Right lobe of liver (tissue), 6 donors: ENCODE measurements at regions not wholly inside any gene's neighbourhood (a gene's known extent, or its start where the extent isn't known, plus 50 kb on each side); places are given as distances from the start of the nearest gene placed in this dataset.

Experiments
- ATAC-seq, 4 donors: fragments of 200-7000 bp; cut with Tn5 transposase; one replicate each; pipeline ENCODE4 v1.9.1; 2020; ENCODE audit warnings: mild to moderate bottlenecking in 4 of 4, moderate library complexity in 4 of 4
- DNase-seq, 3 donors: peaks; one replicate each; pipeline ENCODE4 v3.0.0-alpha.2; 2020
- H3K27ac ChIP-seq, 3 donors: fragments of 200-600 bp; one replicate each; pipeline ENCODE4 v1.8.0; 2022
- H3K27me3 ChIP-seq, 2 donors: fragments of 200-600 bp; one replicate each; pipeline ENCODE4 v1.8.0; 2022
- H3K36me3 ChIP-seq, 4 donors: fragments of 200-600 bp; sonication (generic) in 1 of 4; one replicate each; pipeline versions ENCODE4 v1.5.1 to v1.8.0; 2017 to 2022; ENCODE audit warnings: control low read depth in 1 of 4
- H3K4me1 ChIP-seq, 4 donors: fragments of 200-600 bp; sonication (generic) in 1 of 4; one replicate each; pipeline versions ENCODE4 v1.5.1 to v1.8.0; 2017 to 2022; ENCODE audit warnings: control low read depth in 1 of 4
- H3K4me3 ChIP-seq, 3 donors: fragments of 200-600 bp; one replicate each; pipeline ENCODE4 v1.8.0; 2022
- H3K9me3 ChIP-seq, 4 donors: fragments of 200-600 bp; sonication (generic) in 1 of 4; one replicate each; pipeline versions ENCODE4 v1.5.1 to v1.8.0; 2017 to 2022; ENCODE audit warnings: control low read depth in 1 of 4
- POLR2A ChIP-seq: fragments of 450-650 bp; IDR thresholded peaks from one replicate; pipeline ENCODE4 v1.6.1; 2017; ENCODE audit warnings: antibody characterized with exemption, mild to moderate bottlenecking
- WGBS: methylation state at CpG from one replicate; pipeline ENCODE4 v1.1.6; 2018; ENCODE audit warnings: low coverage, low lambda C conversion rate; ENCODE audit not compliant: insufficient coverage; ENCODE audit errors: missing lambda C conversion rate; 5-methylcytosine and 5-hydroxymethylcytosine counted together
- intact Hi-C, 2 donors: fragments of 100-400 bp; cut with DNase I; formaldehyde crosslinking; loops; one replicate each; pipeline versions ENCODE4 v1.11.2 to v1.14.1; 2022
- TF ChIP-seq, protein P1 (sequence below), 4 donors: fragments of 200-600 bp in 3 of 4; fragments of 450-650 bp in 1 of 4; IDR thresholded peaks; one replicate each; pipeline versions ENCODE4 v1.5.1 to v1.8.0; 2016 to 2022; ENCODE audit warnings: antibody characterized with exemption in 4 of 4, mild to moderate bottlenecking in 2 of 4
- donor health status: DM: no; HTN: yes; CAD: no.
- donor health status: DM: no; HTN: no; CAD: no.
- donor health status: DM: no; HTN: no; CAD: no.
- donor health status: DM: no; HTN: yes; CAD: no.
- donor health status: DM: no; HTN: yes; CAD: no.

DNA sequence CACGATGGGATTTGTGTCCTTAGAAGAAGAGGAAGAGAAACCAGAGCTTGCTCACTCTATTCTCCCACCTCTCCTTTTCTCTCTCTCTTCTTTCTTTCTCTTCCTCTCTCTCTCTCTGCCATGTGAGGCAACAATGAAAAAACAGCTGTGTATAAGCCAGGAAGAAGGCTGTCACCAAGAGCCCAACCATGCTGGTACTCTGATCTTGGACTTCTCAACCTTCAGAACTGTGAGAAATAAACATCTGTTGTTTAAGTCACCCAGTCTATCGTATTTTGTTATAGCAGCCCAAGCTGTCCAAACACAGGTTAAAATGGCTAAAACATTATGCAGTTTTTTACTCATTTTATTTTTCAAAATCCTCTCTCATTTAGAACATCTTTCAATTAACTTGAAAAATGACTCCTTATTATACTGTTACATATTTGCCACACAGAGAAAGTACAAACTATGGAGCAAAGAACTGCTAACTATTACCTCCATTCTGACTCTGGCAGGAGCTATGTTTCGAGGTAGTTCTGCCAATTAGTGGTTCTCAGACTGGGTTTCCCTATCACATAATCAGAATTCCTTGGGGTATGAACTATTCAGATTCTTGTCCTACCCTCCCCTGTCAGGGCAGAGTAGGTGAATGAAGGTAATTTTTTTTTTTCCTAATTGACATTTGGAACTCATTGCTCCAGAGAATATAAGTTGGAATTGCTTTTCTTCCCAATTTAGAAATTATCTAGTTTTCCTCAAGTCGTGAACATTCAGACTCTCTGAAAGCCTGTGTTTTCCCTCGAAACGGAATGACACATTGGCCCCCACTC is 434.6 kb downstream of the ENC1 start:
- no peaks in the 10 kb centered on the region for H3K36me3 ChIP-seq
- H3K27me3 ChIP-seq = no peaks in the 10 kb centered on the region
- no peaks in the 10 kb centered on the region for H3K4me1 ChIP-seq
- TF ChIP-seq, protein P1, sequence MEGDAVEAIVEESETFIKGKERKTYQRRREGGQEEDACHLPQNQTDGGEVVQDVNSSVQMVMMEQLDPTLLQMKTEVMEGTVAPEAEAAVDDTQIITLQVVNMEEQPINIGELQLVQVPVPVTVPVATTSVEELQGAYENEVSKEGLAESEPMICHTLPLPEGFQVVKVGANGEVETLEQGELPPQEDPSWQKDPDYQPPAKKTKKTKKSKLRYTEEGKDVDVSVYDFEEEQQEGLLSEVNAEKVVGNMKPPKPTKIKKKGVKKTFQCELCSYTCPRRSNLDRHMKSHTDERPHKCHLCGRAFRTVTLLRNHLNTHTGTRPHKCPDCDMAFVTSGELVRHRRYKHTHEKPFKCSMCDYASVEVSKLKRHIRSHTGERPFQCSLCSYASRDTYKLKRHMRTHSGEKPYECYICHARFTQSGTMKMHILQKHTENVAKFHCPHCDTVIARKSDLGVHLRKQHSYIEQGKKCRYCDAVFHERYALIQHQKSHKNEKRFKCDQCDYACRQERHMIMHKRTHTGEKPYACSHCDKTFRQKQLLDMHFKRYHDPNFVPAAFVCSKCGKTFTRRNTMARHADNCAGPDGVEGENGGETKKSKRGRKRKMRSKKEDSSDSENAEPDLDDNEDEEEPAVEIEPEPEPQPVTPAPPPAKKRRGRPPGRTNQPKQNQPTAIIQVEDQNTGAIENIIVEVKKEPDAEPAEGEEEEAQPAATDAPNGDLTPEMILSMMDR (IDR thresholded peaks at IDR 0.05) = no peak
- no peak for TF ChIP-seq POLR2A
- no peak for DNase-seq
- 33% methylated on average over 6 of the region's 6 CpGs for WGBS
- intact Hi-C loops = no loop called here
- H3K27ac ChIP-seq = no peak overlapping the region
- no peak overlapping the region for H3K4me3 ChIP-seq
- no peak for ATAC-seq
- no peaks in the 10 kb centered on the region for H3K9me3 ChIP-seq

DNA sequence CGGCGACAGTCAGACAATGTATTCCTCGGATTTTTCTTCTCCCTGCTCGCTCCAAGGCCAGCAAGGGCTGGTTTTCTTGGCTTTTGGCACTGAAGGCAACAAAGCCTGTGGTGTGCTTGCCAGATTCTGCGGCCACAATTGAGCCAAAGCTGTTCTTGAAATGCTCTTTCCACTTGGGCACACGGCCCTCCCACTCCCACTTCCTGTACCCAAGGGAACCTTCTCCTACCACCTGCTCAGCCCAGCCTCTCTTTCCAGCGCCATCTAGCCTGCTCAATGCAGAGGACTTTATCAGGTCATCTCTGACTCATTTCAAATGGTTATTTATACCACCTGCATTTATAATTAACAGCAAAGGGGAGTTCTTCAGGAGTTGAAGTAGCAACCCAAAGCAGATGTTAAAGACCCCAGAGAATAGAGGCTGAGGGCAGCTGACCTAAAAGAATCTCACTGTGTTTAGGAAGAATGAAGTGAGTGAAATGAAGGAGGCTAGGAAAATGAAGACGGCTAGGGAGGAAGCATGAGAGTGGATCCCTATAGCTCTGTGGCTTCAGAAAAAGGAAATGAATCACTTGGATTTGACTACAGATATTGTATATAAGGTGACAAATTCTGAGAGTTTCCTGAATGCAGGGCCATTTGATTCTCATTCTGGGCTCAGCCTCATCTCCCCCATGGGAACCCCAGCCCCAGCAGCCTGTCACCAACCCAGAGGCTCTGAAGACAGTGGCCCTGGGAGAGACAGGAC is 439.0 kb downstream of the ENC1 start:
- no peaks in the 10 kb centered on the region for H3K36me3 ChIP-seq
- TF ChIP-seq, protein P1 (IDR thresholded peaks at IDR 0.05) = no peak
- no peak for TF ChIP-seq POLR2A
- WGBS = 62% methylated on average over 7 of the region's 8 CpGs
- ATAC-seq (no peak), DNase-seq (no peak)
- no peak overlapping the region for H3K27ac ChIP-seq
- H3K4me1 ChIP-seq = no peaks in the 10 kb centered on the region
- no peaks in the 10 kb centered on the region for H3K9me3 ChIP-seq
- H3K4me3 ChIP-seq = no peak overlapping the region
- intact Hi-C loops = no loop called here
- H3K27me3 ChIP-seq = no peaks in the 10 kb centered on the region

DNA sequence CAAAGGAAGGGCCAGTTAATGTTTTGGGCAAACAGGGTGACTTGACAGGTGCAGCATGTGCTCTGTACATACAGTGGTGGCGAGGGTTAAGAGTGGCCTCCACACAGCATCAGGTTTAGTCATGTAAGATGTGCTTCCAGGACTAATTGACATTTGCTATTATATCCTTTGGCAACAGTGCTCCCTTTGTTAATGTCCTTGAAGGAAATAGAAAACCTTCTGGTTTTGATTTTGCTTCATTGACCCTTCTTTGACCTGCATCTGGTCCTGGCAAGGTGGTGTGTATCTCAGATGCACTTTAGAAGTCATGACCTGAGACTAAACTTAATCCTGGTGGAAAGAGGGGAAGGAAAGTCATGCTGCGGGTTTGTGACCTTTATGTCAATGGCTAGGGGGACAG is 440.0 kb downstream of the ENC1 start:
- TF ChIP-seq, protein P1 (IDR thresholded peaks at IDR 0.05) = no peak
- TF ChIP-seq POLR2A = no peak

DNA sequence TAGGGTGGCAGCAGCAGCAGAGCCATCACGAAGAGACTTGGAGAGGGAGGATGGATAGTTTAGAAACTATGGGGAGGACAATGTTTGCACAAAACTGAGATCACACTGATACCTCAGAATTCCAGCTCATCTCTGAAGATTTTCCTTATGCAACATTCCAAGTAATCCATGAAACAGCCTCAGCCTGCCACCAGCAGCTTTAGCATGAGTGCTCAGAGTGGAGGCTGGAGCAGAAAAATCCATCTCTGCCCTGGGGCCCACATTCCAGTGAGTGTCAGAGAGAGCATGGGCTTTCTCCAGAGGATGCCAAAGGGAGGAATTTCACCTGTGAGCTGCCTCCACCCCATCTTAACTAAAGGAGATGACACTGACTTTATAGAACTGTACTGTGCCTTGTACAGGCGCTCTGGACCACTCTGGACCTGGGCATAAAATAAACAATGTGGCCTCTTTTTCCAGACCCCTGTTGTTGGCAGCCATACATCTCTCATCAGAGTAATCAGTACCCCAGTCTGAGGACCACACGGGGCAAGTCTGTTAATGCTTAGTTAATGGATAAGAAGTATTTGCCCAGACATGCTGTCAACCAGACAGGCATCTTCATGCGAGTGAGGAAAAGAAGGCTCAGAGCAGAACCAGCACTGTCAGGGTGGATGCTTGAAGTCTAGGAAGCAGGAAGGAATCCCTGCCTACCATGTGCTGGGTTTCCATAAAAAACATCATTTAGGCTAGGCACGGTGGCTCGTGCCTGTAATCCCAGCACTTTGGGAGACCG is 440.9 kb downstream of the ENC1 start:
- Histone ChIP-seq H3K27me3 (no peaks in the 10 kb centered on the region), H3K4me3 (no peak overlapping the region), H3K27ac (no peak overlapping the region), H3K4me1 (no peaks in the 10 kb centered on the region), H3K36me3 (no peaks in the 10 kb centered on the region), H3K9me3 (no peaks in the 10 kb centered on the region)
- ATAC-seq (no peak), DNase-seq (no peak)
- no peak for TF ChIP-seq POLR2A
- TF ChIP-seq, protein P1 (IDR thresholded peaks at IDR 0.05) = no peak
- 80% methylated on average over 6 of the region's 7 CpGs for WGBS
- intact Hi-C loops = no loop called here

More for the DNA sequence above, 440.0 kb downstream of the ENC1 start:
- H3K27ac ChIP-seq = no peak overlapping the region
- WGBS = 88% methylated on average over 2 of the region's 2 CpGs
- ATAC-seq = no peak
- H3K4me3 ChIP-seq = no peak overlapping the region
- H3K9me3 ChIP-seq = no peaks in the 10 kb centered on the region
- H3K27me3 ChIP-seq = no peaks in the 10 kb centered on the region
- H3K36me3 ChIP-seq = no peaks in the 10 kb centered on the region
- intact Hi-C loops = no loop called here
- DNase-seq = no peak
- H3K4me1 ChIP-seq = no peaks in the 10 kb centered on the region
